Mucosa of descending colon (tissue), 3 donors: ENCODE measurements at regions not wholly inside any gene's neighbourhood (a gene's known extent, or its start where the extent isn't known, plus 50 kb on each side); places are given as distances from the start of the nearest gene placed in this dataset.
"Not testable (repeated sequence)": the region's sequence is repeated elsewhere in the genome, so short reads cannot be mapped to it uniquely, and the experiment has no call there.

ENCODE experiments used
- ATAC-seq: fragments of 200-7000 bp; cut with Tn5 transposase; one replicate; pipeline ENCODE4 v1.9.1; 2020; ENCODE audit warnings: mild to moderate bottlenecking, moderate library complexity
- DNase-seq, 3 donors: peaks; one replicate each; pipeline ENCODE4 v3.0.0-alpha.2; 2020
- H3K36me3 ChIP-seq: fragments of 200-600 bp; one replicate; pipeline ENCODE4 v1.8.0; 2021; ENCODE audit warnings: low read depth, mild to moderate bottlenecking
- H3K4me1 ChIP-seq: fragments of 200-600 bp; one replicate; pipeline ENCODE4 v1.8.0; 2021; ENCODE audit warnings: low read depth, mild to moderate bottlenecking
- H3K4me3 ChIP-seq: fragments of 200-600 bp; one replicate; pipeline ENCODE4 v1.8.0; 2021; ENCODE audit warnings: mild to moderate bottlenecking
- H3K9me3 ChIP-seq: fragments of 200-600 bp; one replicate; pipeline ENCODE4 v1.8.0; 2021; ENCODE audit warnings: mild to moderate bottlenecking
- intact Hi-C, 2 donors: fragments of 100-400 bp; cut with DNase I in 1 of 2; cut with micrococcal nuclease in 1 of 2; formaldehyde crosslinking; loops; one replicate each; pipeline versions ENCODE4 v1.11.0 to v1.11.1; 2022; cut with DNase I, micrococcal nuclease
- TF ChIP-seq, protein P1 (sequence below): fragments of 200-600 bp; IDR thresholded peaks from one replicate; pipeline ENCODE4 v1.8.0; 2022; ENCODE audit warnings: antibody characterized with exemption, mild to moderate bottlenecking
- donor health status: DM: no; HTN: no; CAD: no; lungs with moderate emphysema.
- donor health status: DM: no; HTN: no; CAD: no.
- donor health status: DM: no; HTN: yes; CAD: no.

DNA sequence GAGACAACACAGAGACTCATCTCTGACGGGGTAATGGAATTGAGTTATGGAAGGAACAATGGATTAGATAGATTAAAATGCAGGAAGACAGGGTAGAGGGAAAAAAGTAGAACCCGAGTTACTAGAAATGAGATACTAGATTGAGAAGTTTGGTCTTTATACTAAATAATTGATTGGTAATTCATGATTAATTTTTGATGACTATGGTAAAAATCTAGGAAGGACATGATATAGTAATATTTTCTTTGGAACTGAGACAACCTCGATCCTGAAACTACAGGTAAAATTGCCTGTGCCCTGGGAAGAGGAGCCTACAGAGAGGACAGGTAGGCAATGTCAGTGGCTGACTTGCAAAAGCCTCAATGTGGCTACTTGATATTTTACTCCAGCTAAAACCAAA, 188.4 kb upstream of the GPC6 start:
- H3K9me3 ChIP-seq = no peaks in the 10 kb centered on the region
- no peak for ATAC-seq
- intact Hi-C loops = no loop called here
- no peaks in the 10 kb centered on the region for H3K36me3 ChIP-seq
- no peak overlapping the region for H3K4me3 ChIP-seq
- DNase-seq = no peak
- H3K4me1 ChIP-seq = no peaks in the 10 kb centered on the region
- TF ChIP-seq, protein P1, sequence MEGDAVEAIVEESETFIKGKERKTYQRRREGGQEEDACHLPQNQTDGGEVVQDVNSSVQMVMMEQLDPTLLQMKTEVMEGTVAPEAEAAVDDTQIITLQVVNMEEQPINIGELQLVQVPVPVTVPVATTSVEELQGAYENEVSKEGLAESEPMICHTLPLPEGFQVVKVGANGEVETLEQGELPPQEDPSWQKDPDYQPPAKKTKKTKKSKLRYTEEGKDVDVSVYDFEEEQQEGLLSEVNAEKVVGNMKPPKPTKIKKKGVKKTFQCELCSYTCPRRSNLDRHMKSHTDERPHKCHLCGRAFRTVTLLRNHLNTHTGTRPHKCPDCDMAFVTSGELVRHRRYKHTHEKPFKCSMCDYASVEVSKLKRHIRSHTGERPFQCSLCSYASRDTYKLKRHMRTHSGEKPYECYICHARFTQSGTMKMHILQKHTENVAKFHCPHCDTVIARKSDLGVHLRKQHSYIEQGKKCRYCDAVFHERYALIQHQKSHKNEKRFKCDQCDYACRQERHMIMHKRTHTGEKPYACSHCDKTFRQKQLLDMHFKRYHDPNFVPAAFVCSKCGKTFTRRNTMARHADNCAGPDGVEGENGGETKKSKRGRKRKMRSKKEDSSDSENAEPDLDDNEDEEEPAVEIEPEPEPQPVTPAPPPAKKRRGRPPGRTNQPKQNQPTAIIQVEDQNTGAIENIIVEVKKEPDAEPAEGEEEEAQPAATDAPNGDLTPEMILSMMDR = no peak

GRCh38 chr13:93039131-93039530, 187.5 kb upstream of the GPC6 start:
- ATAC-seq = no peak
- Histone ChIP-seq H3K9me3 (no peaks in the 10 kb centered on the region), H3K36me3 (no peaks in the 10 kb centered on the region), H3K4me3 (no peak overlapping the region), H3K4me1 (no peaks in the 10 kb centered on the region)
- DNase-seq = no peak
- intact Hi-C loops = no loop called here
- TF ChIP-seq, protein P1 = no peak

GRCh38 chr13:93041566-93041965, 185.0 kb upstream of the GPC6 start:
- H3K4me3 ChIP-seq, ATAC-seq, H3K36me3 ChIP-seq, intact Hi-C loops, DNase-seq, H3K9me3 ChIP-seq, H3K4me1 ChIP-seq: not testable (repeated sequence)

DNA sequence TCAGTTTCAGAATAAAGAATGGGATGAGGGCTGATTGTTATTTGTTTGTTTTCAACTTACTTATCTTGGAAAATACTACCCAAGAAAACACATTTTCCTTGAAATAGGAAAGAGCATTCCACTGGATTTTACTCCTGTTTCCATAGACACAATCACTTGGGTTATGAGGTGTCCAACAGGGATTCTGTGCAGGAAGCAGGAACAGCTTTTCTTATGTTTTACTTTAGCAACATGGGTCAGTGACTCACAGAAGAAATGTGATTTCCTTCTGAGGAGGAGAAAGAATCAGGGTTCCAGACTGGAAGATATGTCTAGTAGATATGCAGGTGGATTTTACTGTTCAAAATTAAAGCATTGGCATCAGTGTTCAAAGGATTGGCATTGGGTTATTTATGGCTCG, 180.8 kb upstream of the GPC6 start:
- intact Hi-C loops = no loop called here
- no peak for DNase-seq
- H3K36me3 ChIP-seq = no peaks in the 10 kb centered on the region
- no peak for ATAC-seq
- no peaks in the 10 kb centered on the region for H3K4me1 ChIP-seq
- TF ChIP-seq, protein P1 = no peak
- no peak overlapping the region for H3K4me3 ChIP-seq
- no peaks in the 10 kb centered on the region for H3K9me3 ChIP-seq

GRCh38 chr13:93055233-93055632, 171.4 kb upstream of the GPC6 start:
- TF ChIP-seq, protein P1 = no peak
- Histone ChIP-seq H3K4me1 (no peaks in the 10 kb centered on the region), H3K36me3 (no peaks in the 10 kb centered on the region), H3K9me3 (no peaks in the 10 kb centered on the region), H3K4me3 (no peak overlapping the region)
- intact Hi-C loops = no loop called here
- DNase-seq (no peak), ATAC-seq (no peak)

GRCh38 chr13:93058301-93058700, 168.3 kb upstream of the GPC6 start:
- intact Hi-C loops = no loop called here
- Histone ChIP-seq H3K36me3 (no peaks in the 10 kb centered on the region), H3K4me3 (no peak overlapping the region), H3K4me1 (no peaks in the 10 kb centered on the region), H3K9me3 (no peaks in the 10 kb centered on the region)
- TF ChIP-seq, protein P1 = no peak
- ATAC-seq (no peak), DNase-seq (no peak)
